ENCODE measurements at regions not wholly inside any gene's neighbourhood (a gene's known extent, or its start where the extent isn't known, plus 50 kb on each side); places are given as distances from the start of the nearest gene placed in this dataset.

DNA sequence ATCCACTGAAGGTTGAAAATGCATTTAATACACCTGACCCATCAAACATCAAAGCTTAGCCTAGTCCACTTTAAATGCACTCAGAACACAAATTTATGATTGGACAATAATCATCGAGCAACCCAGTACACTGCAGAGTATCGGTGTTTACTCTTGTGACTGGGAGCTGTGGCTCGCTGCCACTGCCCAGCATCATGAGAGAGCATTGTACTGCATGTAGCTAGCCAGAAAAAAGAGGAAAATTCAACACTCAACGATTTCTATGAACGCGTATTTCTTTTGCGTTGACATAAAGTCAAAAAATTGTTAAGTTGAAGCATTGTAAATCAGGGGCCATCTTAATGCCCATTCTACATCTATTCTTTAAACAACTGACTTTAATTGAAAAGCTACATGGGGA, 95.1 kb upstream of the CD180 start:
- Histone ChIP-seq H3K36me3 (ENCODE audit: insufficient read depth, low read length) (no peaks in the 10 kb centered on the region), H3K9me3 (ENCODE audit: low read length) (no peaks in the 10 kb centered on the region), H3K27ac (ENCODE audit: low read depth, low read length) (no peak overlapping the region), H3K27me3 (ENCODE audit: insufficient read depth, low read length, poor library complexity, severe bottlenecking) (no peaks in the 10 kb centered on the region), H3K4me1 (ENCODE audit: insufficient read depth, low read length) (no peaks in the 10 kb centered on the region), H3K4me3 (ENCODE audit: low read length) (no peak overlapping the region)
- POLR2A ChIA-PET, result no interaction called here
- peaks cover 0 to 2% (median 0%) of the 10 kb centered on the region in 3 donors for H3K36me3 Mint-ChIP-seq
- H3K4me1 Mint-ChIP-seq, result no peaks in the 10 kb centered on the region
- H3K4me3 Mint-ChIP-seq, result no peak overlapping the region
- H3K9me3 Mint-ChIP-seq, result no peaks in the 10 kb centered on the region
- DNase-seq, result no peak
- H3K27me3 Mint-ChIP-seq, result peaks cover 3 to 6% of the 10 kb centered on the region in 2 donors
- H3K27ac Mint-ChIP-seq, result no peak overlapping the region
- CTCF ChIA-PET, result no interaction called here

- Mint-ChIP-seq H3K9me3 (no peaks in the 10 kb centered on the region), H3K36me3 (peaks cover 0 to 1% (median 0%) of the 10 kb centered on the region in 3 donors), H3K27me3 (peaks cover 3 to 5% of the 10 kb centered on the region in 2 donors), H3K27ac (no peak overlapping the region), H3K4me3 (no peak overlapping the region), H3K4me1 (no peaks in the 10 kb centered on the region)
- no peak for DNase-seq
- no peaks in the 10 kb centered on the region for H3K9me3 ChIP-seq (ENCODE audit: low read length)
- no peak overlapping the region for H3K27ac ChIP-seq (ENCODE audit: low read depth, low read length)
- H3K27me3 ChIP-seq (ENCODE audit: insufficient read depth, low read length, poor library complexity, severe bottlenecking), result no peaks in the 10 kb centered on the region
- H3K36me3 ChIP-seq (ENCODE audit: insufficient read depth, low read length), result no peaks in the 10 kb centered on the region
- CTCF ChIA-PET, result no interaction called here
- no peaks in the 10 kb centered on the region for H3K4me1 ChIP-seq (ENCODE audit: insufficient read depth, low read length)
- H3K4me3 ChIP-seq (ENCODE audit: low read length), result no peak overlapping the region
- POLR2A ChIA-PET, result no interaction called here
Observed at GRCh38 chr5:67291066-67291465, 94.5 kb upstream of the CD180 start.

GRCh38 chr5:67290655-67291054, 94.1 kb upstream of the CD180 start:
- H3K9me3 ChIP-seq (ENCODE audit: low read length), result no peaks in the 10 kb centered on the region
- CTCF ChIA-PET, result no interaction called here
- DNase-seq, result no peak
- no peak overlapping the region for H3K27ac Mint-ChIP-seq
- no peaks in the 10 kb centered on the region for H3K36me3 ChIP-seq (ENCODE audit: insufficient read depth, low read length)
- peaks cover 3 to 4% of the 10 kb centered on the region in 2 donors for H3K27me3 Mint-ChIP-seq
- no peak overlapping the region for H3K4me3 Mint-ChIP-seq
- H3K4me1 ChIP-seq (ENCODE audit: insufficient read depth, low read length), result no peaks in the 10 kb centered on the region
- POLR2A ChIA-PET, result no interaction called here
- no peaks in the 10 kb centered on the region for H3K4me1 Mint-ChIP-seq
- H3K9me3 Mint-ChIP-seq, result no peaks in the 10 kb centered on the region
- no peak overlapping the region for H3K4me3 ChIP-seq (ENCODE audit: low read length)
- no peaks in the 10 kb centered on the region for H3K27me3 ChIP-seq (ENCODE audit: insufficient read depth, low read length, poor library complexity, severe bottlenecking)
- H3K36me3 Mint-ChIP-seq, result peaks cover 0 to 2% (median 0%) of the 10 kb centered on the region in 3 donors
- H3K27ac ChIP-seq (ENCODE audit: low read depth, low read length), result no peak overlapping the region

DNA sequence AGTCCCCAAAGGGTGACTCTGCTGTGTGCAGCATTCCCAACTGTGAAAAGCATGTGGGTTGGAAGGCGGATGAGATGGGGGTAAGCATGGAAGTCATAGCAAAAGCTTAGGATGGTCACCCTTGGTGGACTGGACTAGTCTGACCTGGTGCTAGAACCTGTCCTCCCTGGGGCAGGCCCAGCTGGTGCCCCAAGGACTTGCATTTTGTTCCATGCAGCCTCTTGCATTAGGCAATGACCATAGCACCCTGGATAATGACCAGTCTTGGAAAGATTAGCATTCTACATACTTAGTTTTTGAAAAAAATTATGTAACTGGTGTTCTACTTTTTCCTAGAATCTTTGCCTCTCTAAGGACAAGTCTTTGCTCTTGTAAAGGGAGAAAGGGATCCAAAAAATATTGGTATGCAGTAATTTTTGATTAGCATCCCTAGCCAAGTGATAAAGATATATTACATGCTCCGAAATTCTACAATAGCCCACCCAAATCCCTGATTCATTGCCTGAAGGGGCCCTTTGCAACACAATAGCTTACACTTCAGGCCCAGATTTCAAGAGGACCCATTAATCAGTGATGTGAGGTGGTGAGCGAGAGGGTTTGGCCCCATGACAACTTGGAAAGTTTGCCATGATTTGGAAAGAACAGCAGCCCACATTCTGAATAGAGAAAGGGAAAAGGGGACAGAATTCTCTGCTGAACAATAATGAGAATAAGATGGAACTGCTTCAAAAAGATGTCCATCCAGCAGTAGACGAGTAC, 93.3 kb upstream of the CD180 start:
- no peak overlapping the region for H3K4me3 Mint-ChIP-seq
- H3K4me1 Mint-ChIP-seq, result no peaks in the 10 kb centered on the region
- no peaks in the 10 kb centered on the region for H3K9me3 Mint-ChIP-seq
- Histone ChIP-seq H3K4me3 (ENCODE audit: low read length) (no peak overlapping the region), H3K27ac (ENCODE audit: low read depth, low read length) (no peak overlapping the region), H3K36me3 (ENCODE audit: insufficient read depth, low read length) (no peaks in the 10 kb centered on the region), H3K4me1 (ENCODE audit: insufficient read depth, low read length) (no peaks in the 10 kb centered on the region), H3K9me3 (ENCODE audit: low read length) (no peaks in the 10 kb centered on the region), H3K27me3 (ENCODE audit: insufficient read depth, low read length, poor library complexity, severe bottlenecking) (no peaks in the 10 kb centered on the region)
- POLR2A ChIA-PET, result no interaction called here
- H3K27me3 Mint-ChIP-seq, result peaks cover 3 to 4% of the 10 kb centered on the region in 2 donors
- peak overlapping the region in 1 of 8 donors; percentile 47 for H3K27ac Mint-ChIP-seq
- CTCF ChIA-PET, result no interaction called here
- peaks cover 0 to 2% (median 0%) of the 10 kb centered on the region in 3 donors for H3K36me3 Mint-ChIP-seq
- no peak for DNase-seq

- Mint-ChIP-seq H3K27me3 (peaks cover 3 to 12% of the 10 kb centered on the region in 2 donors), H3K9me3 (no peaks in the 10 kb centered on the region), H3K36me3 (peaks cover 0 to 2% (median 0%) of the 10 kb centered on the region in 3 donors), H3K27ac (no peak overlapping the region), H3K4me1 (no peaks in the 10 kb centered on the region), H3K4me3 (no peak overlapping the region)
- Histone ChIP-seq H3K27me3 (ENCODE audit: insufficient read depth, low read length, poor library complexity, severe bottlenecking) (no peaks in the 10 kb centered on the region), H3K4me1 (ENCODE audit: insufficient read depth, low read length) (no peaks in the 10 kb centered on the region), H3K36me3 (ENCODE audit: insufficient read depth, low read length) (no peaks in the 10 kb centered on the region), H3K4me3 (ENCODE audit: low read length) (no peak overlapping the region), H3K9me3 (ENCODE audit: low read length) (no peaks in the 10 kb centered on the region), H3K27ac (ENCODE audit: low read depth, low read length) (no peak overlapping the region)
- POLR2A ChIA-PET, result no interaction called here
- no peak for DNase-seq
- CTCF ChIA-PET, result no interaction called here
Observed at GRCh38 chr5:67287510-67288268, 91.1 kb upstream of the CD180 start.

DNA sequence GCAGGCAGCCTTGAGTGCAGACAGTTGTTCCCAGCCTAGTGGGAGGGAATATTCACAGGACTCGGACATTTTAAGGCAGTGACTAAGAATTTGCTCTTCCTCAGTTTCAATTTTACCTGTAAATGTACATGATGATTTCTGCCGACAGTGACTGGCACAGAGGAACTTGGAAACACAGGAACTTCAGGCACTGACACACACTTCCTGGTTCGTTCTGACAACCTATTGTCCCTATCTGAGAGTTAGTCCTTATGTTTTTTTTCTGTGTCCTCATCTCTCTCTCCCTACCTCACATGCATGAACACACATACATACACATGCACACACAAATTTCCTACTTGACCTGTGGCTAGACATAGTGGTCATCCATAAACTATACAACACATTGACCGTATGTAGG, 89.4 kb upstream of the CD180 start:
- POLR2A ChIA-PET, result no interaction called here

GRCh38 chr5:67283988-67284487, 87.4 kb upstream of the CD180 start:
- POLR2A ChIA-PET, result no interaction called here
- no peak overlapping the region for H3K27ac Mint-ChIP-seq

More for the DNA sequence above, 89.4 kb upstream of the CD180 start:
- H3K9me3 ChIP-seq (ENCODE audit: low read length), result no peaks in the 10 kb centered on the region
- peak overlapping the region in 1 of 8 donors; percentile 2 for H3K27ac Mint-ChIP-seq
- no peak for DNase-seq
- no peaks in the 10 kb centered on the region for H3K9me3 Mint-ChIP-seq
- no peaks in the 10 kb centered on the region for H3K36me3 ChIP-seq (ENCODE audit: insufficient read depth, low read length)
- CTCF ChIA-PET, result no interaction called here
- no peak overlapping the region for H3K27ac ChIP-seq (ENCODE audit: low read depth, low read length)
- no peaks in the 10 kb centered on the region for H3K4me1 Mint-ChIP-seq
- H3K4me3 ChIP-seq (ENCODE audit: low read length), result no peak overlapping the region
- H3K36me3 Mint-ChIP-seq, result peaks cover 0 to 2% (median 0%) of the 10 kb centered on the region in 3 donors
- H3K4me1 ChIP-seq (ENCODE audit: insufficient read depth, low read length), result no peaks in the 10 kb centered on the region
- peaks cover 0 to 12% of the 10 kb centered on the region in 2 donors for H3K27me3 Mint-ChIP-seq
- H3K27me3 ChIP-seq (ENCODE audit: insufficient read depth, low read length, poor library complexity, severe bottlenecking), result no peaks in the 10 kb centered on the region
- H3K4me3 Mint-ChIP-seq, result no peak overlapping the region

GRCh38 chr5:67283275-67283987, 86.8 kb upstream of the CD180 start:
- Mint-ChIP-seq H3K27me3 (peaks cover 0 to 12% of the 10 kb centered on the region in 2 donors), H3K4me3 (no peak overlapping the region), H3K9me3 (peaks cover 2 to 13% (median 10%) of the 10 kb centered on the region in 5 donors), H3K36me3 (peaks cover 0 to 8% (median 2%) of the 10 kb centered on the region in 3 donors), H3K4me1 (no peaks in the 10 kb centered on the region), H3K27ac (no peak overlapping the region)
- Histone ChIP-seq H3K27me3 (ENCODE audit: insufficient read depth, low read length, poor library complexity, severe bottlenecking) (no peaks in the 10 kb centered on the region), H3K27ac (ENCODE audit: low read depth, low read length) (no peak overlapping the region), H3K4me1 (ENCODE audit: insufficient read depth, low read length) (no peaks in the 10 kb centered on the region), H3K9me3 (ENCODE audit: low read length) (peaks cover 2% of the 10 kb centered on the region), H3K4me3 (ENCODE audit: low read length) (no peak overlapping the region), H3K36me3 (ENCODE audit: insufficient read depth, low read length) (no peaks in the 10 kb centered on the region)
- DNase-seq, result no peak
- POLR2A ChIA-PET, result no interaction called here
- CTCF ChIA-PET, result no interaction called here

More at GRCh38 chr5:67283988-67284487, 87.4 kb upstream of the CD180 start:
- Histone ChIP-seq H3K36me3 (ENCODE audit: insufficient read depth, low read length) (no peaks in the 10 kb centered on the region), H3K27me3 (ENCODE audit: insufficient read depth, low read length, poor library complexity, severe bottlenecking) (no peaks in the 10 kb centered on the region), H3K4me3 (ENCODE audit: low read length) (no peak overlapping the region), H3K27ac (ENCODE audit: low read depth, low read length) (no peak overlapping the region), H3K4me1 (ENCODE audit: insufficient read depth, low read length) (no peaks in the 10 kb centered on the region), H3K9me3 (ENCODE audit: low read length) (no peaks in the 10 kb centered on the region)
- H3K36me3 Mint-ChIP-seq, result peaks cover 0 to 3% (median 2%) of the 10 kb centered on the region in 3 donors
- no peak for DNase-seq
- no peak overlapping the region for H3K4me3 Mint-ChIP-seq
- peaks cover 0 to 12% of the 10 kb centered on the region in 2 donors for H3K27me3 Mint-ChIP-seq
- H3K9me3 Mint-ChIP-seq, result peaks cover 0 to 7% (median 4%) of the 10 kb centered on the region in 5 donors
- no peaks in the 10 kb centered on the region for H3K4me1 Mint-ChIP-seq
- CTCF ChIA-PET, result no interaction called here

Data from CD8-positive, alpha-beta memory T cell (primary cell).